ENCODE measurements at regions not wholly inside any gene's neighbourhood (a gene's known extent, or its start where the extent isn't known, plus 50 kb on each side); places are given as distances from the start of the nearest gene placed in this dataset.

GRCh38 chr10:33579996-33580395 lies 245.5 kb upstream of the NRP1 start:
- DNase-seq, result no peak

- no peak for DNase-seq
These were observed 239.1 kb upstream of the NRP1 start for GRCh38 chr10:33573606-33574005.

- DNase-seq, result no peak
These were observed 237.1 kb upstream of the NRP1 start for GRCh38 chr10:33571616-33572015.

- no peak for DNase-seq
These were observed 236.0 kb upstream of the NRP1 start for GRCh38 chr10:33570495-33570894.

- DNase-seq, result no peak
These were observed 235.2 kb upstream of the NRP1 start for GRCh38 chr10:33569702-33570101.

- DNase-seq, result no peak
These were observed 232.0 kb upstream of the NRP1 start for GRCh38 chr10:33566426-33566825.

- no peak for DNase-seq
These were observed 231.5 kb upstream of the NRP1 start for GRCh38 chr10:33566001-33566400.

GRCh38 chr10:33565231-33565630 lies 230.8 kb upstream of the NRP1 start:
- DNase-seq, result no peak

- no peak for DNase-seq
These were observed 224.6 kb upstream of the NRP1 start for GRCh38 chr10:33559105-33559504.

GRCh38 chr10:33557313-33557712 lies 222.8 kb upstream of the NRP1 start:
- DNase-seq, result no peak

- DNase-seq, result no peak
These were observed 222.2 kb upstream of the NRP1 start for GRCh38 chr10:33556620-33557019.

- no peak for DNase-seq
These were observed 221.6 kb upstream of the NRP1 start for GRCh38 chr10:33556103-33556502.

GRCh38 chr10:33553748-33554571 lies 219.5 kb upstream of the NRP1 start:
- DNase-seq, result no peak

GRCh38 chr10:33552290-33552689 lies 217.8 kb upstream of the NRP1 start:
- DNase-seq, result no peak

- DNase-seq, result no peak
These were observed 216.3 kb upstream of the NRP1 start for GRCh38 chr10:33550811-33551210.

- no peak for DNase-seq
These were observed 213.5 kb upstream of the NRP1 start for GRCh38 chr10:33547976-33548375.

- no peak for DNase-seq
These were observed 211.6 kb upstream of the NRP1 start for GRCh38 chr10:33546031-33546430.

GRCh38 chr10:33542752-33543505 lies 208.5 kb upstream of the NRP1 start:
- DNase-seq, result no peak

- no peak for DNase-seq
These were observed 204.6 kb upstream of the NRP1 start for GRCh38 chr10:33539116-33539515.

GRCh38 chr10:33537066-33537465 lies 202.6 kb upstream of the NRP1 start:
- DNase-seq, result no peak

GRCh38 chr10:33536508-33536907 lies 202.0 kb upstream of the NRP1 start:
- DNase-seq, result no peak

GRCh38 chr10:33535866-33536265 lies 201.4 kb upstream of the NRP1 start:
- DNase-seq, result no peak

- DNase-seq, result no peak
These were observed 199.9 kb upstream of the NRP1 start for GRCh38 chr10:33534416-33534815.

GRCh38 chr10:33533612-33534011 lies 199.1 kb upstream of the NRP1 start:
- DNase-seq, result no peak
